K562 (cell line): ENCODE measurements at regions not wholly inside any gene's neighbourhood (a gene's known extent, or its start where the extent isn't known, plus 50 kb on each side); places are given as distances from the start of the nearest gene placed in this dataset.
A peak's percentile ranks its signal among the peaks of the same experiment; 100 is the strongest.

Experiments
- ARNT ChIP-seq, 2 experiments: fragments of 450-650 bp; IDR thresholded peaks; 2 replicates each; pipeline ENCODE4 v1.6.1; 2016; ENCODE audit warnings: mild to moderate bottlenecking in 1 of 2
- CBX3 ChIP-seq, 2 experiments: IDR thresholded peaks; 1 replicate in 1 of 2; 2 replicates in 1 of 2; pipeline ENCODE4 v1.6.1; 2012; ENCODE audit warnings: inconsistent platforms in 2 of 2, low read length in 2 of 2, borderline replicate concordance in 1 of 2, control low read depth in 1 of 2
- CGGBP1 ChIP-seq: fragments of 250-450 bp; sonication (Bioruptor Pico); IDR thresholded peaks from 2 replicates; pipeline ENCODE4 v1.9.0; 2021; ENCODE audit warnings: mild to moderate bottlenecking
- FOXM1 ChIP-seq, 2 experiments: fragments of 450-650 bp in 1 of 2; sonication (generic) in 1 of 2; formaldehyde crosslinking in 1 of 2; IDR thresholded peaks; 2 replicates each; pipeline versions ENCODE4 v1.6.1 to v1.9.0; 2017 to 2022; ENCODE audit warnings: low read depth in 2 of 2, mild to moderate bottlenecking in 2 of 2, missing genetic modification reagents in 1 of 2, moderate library complexity in 1 of 2
- GTF2E2 ChIP-seq: fragments of 200-800 bp; sonication (Bioruptor generic); IDR thresholded peaks from 2 replicates; pipeline ENCODE4 v1.6.1; 2016; ENCODE audit warnings: missing genetic modification characterization, missing compliant biosample characterization
- HBP1 ChIP-seq: fragments of 450-650 bp; formaldehyde crosslinking; IDR thresholded peaks from 2 replicates; pipeline ENCODE4 v1.4.0; 2022; ENCODE audit warnings: missing genetic modification characterization
- HDAC6 ChIP-seq: IDR thresholded peaks from 2 replicates; pipeline ENCODE4 v1.6.1; 2012; ENCODE audit warnings: low read depth, mild to moderate bottlenecking, control low read depth, inconsistent platforms, low read length, moderate library complexity
- HNRNPLL ChIP-seq: fragments of 200-400 bp; formaldehyde crosslinking; IDR thresholded peaks from 2 replicates; pipeline ENCODE4 v1.6.1; 2017; ENCODE audit warnings: low read length, low read depth, mild to moderate bottlenecking; ENCODE audit not compliant: poor library complexity, severe bottlenecking
- KDM5B ChIP-seq: fragments of 200-600 bp; sonication (generic); IDR thresholded peaks from 2 replicates; pipeline ENCODE4 v1.6.1; 2012; ENCODE audit warnings: low read depth, mild to moderate bottlenecking, moderate library complexity, low read length, control low read depth, inconsistent platforms; ENCODE audit not compliant: insufficient replicate concordance
- SMAD4 ChIP-seq: fragments of 250-450 bp; sonication (Bioruptor Pico); conservative IDR thresholded peaks from 2 replicates; pipeline ENCODE4 v1.8.0; 2021; ENCODE audit warnings: inconsistent platforms, mild to moderate bottlenecking, moderate library complexity
- TCFL5 ChIP-seq: fragments of 250-450 bp; sonication (Bioruptor Pico); conservative IDR thresholded peaks from 2 replicates; pipeline ENCODE4 v1.6.1; 2021; ENCODE audit warnings: mild to moderate bottlenecking, moderate library complexity, matching md5 sums
- ZFX ChIP-seq: sonication (generic); formaldehyde crosslinking; IDR thresholded peaks from 2 replicates; pipeline ENCODE4 v1.8.0; 2022; ENCODE audit warnings: mild to moderate bottlenecking, missing genetic modification reagents, moderate library complexity
- ZNF3 ChIP-seq: fragments of 250-450 bp; sonication (Bioruptor Pico); IDR thresholded peaks from 2 replicates; pipeline ENCODE4 v1.5.0; 2021; ENCODE audit warnings: mild to moderate bottlenecking, moderate library complexity
- ZNF324 ChIP-seq: fragments of 250-450 bp; sonication (Bioruptor Pico); IDR thresholded peaks from 2 replicates; pipeline ENCODE4 v1.4.0; 2020; ENCODE audit warnings: mild to moderate bottlenecking
- ZNF395 ChIP-seq: fragments of 200-800 bp; sonication (Bioruptor generic); IDR thresholded peaks from 2 replicates; pipeline ENCODE4 v1.6.1; 2017; ENCODE audit warnings: missing genetic modification characterization, missing compliant biosample characterization
- ZNF589 ChIP-seq: fragments of 200-800 bp; sonication (Bioruptor generic); IDR thresholded peaks from 2 replicates; pipeline ENCODE4 v1.6.1; 2016; ENCODE audit warnings: low read depth, missing genetic modification characterization, missing compliant biosample characterization
- TF ChIP-seq, protein P1 (sequence below): sonication (generic); formaldehyde crosslinking; IDR thresholded peaks from 2 replicates; pipeline ENCODE4 v1.8.0; 2023; ENCODE audit warnings: mild to moderate bottlenecking, missing genetic modification reagents
- TF ChIP-seq, protein P2 (sequence below): fragments of 250-450 bp; sonication (Bioruptor Pico); IDR thresholded peaks from 2 replicates; pipeline ENCODE4 v1.6.1; 2021; ENCODE audit warnings: mild to moderate bottlenecking

- no peak for TF ChIP-seq HBP1 (CRISPR knock-in tag)
- TF ChIP-seq SMAD4 (CRISPR knock-in tag) = peak; percentile 59; the same call in 1 of the 2 replicates
- no peak for TF ChIP-seq HDAC6
- peak in 1 of 2 experiments; percentile 40; a peak in 1 of 4 replicates for TF ChIP-seq ARNT (IDR thresholded peaks at IDR 0.05)
- no peak for TF ChIP-seq CGGBP1
- TF ChIP-seq, protein P1, sequence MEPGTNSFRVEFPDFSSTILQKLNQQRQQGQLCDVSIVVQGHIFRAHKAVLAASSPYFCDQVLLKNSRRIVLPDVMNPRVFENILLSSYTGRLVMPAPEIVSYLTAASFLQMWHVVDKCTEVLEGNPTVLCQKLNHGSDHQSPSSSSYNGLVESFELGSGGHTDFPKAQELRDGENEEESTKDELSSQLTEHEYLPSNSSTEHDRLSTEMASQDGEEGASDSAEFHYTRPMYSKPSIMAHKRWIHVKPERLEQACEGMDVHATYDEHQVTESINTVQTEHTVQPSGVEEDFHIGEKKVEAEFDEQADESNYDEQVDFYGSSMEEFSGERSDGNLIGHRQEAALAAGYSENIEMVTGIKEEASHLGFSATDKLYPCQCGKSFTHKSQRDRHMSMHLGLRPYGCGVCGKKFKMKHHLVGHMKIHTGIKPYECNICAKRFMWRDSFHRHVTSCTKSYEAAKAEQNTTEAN = no peak
- no peak for TF ChIP-seq HNRNPLL
- TF ChIP-seq ZFX = no peak; the same call in none of the 2 replicates
- peak; percentile 70; the same call in 1 of the 2 replicates for TF ChIP-seq ZNF589 (CRISPR knock-in tag)
- no peak for TF ChIP-seq ZNF3 (CRISPR knock-in tag)
- TF ChIP-seq TCFL5 (CRISPR knock-in tag) = no peak
- TF ChIP-seq KDM5B = peak; percentile 56
- TF ChIP-seq FOXM1 (IDR thresholded peaks at IDR 0.05; ENCODE audit: low read depth) = peak; percentile 36; the same call in 1 of the 2 replicates
- TF ChIP-seq FOXM1 (CRISPR knock-in tag; IDR thresholded peaks at IDR 0.05; ENCODE audit: low read depth) = no peak
- peak in 1 of 2 experiments; percentile 67; a peak in 1 of 3 replicates for TF ChIP-seq CBX3 (IDR thresholded peaks at IDR 0.05; ENCODE audit: borderline replicate concordance in 1 of 2, low read length in 2 of 2)
- peak; percentile 21; the same call in 1 of the 2 replicates for TF ChIP-seq ZNF395
- TF ChIP-seq, protein P2, sequence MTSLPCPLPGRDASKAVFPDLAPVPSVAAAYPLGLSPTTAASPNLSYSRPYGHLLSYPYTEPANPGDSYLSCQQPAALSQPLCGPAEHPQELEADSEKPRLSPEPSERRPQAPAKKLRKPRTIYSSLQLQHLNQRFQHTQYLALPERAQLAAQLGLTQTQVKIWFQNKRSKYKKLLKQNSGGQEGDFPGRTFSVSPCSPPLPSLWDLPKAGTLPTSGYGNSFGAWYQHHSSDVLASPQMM (CRISPR knock-in tag) = no peak
- no peak for TF ChIP-seq GTF2E2 (tag)
- TF ChIP-seq ZNF324 (CRISPR knock-in tag) = no peak
Measured at GRCh38 chr11:69401715-69402114, 79.7 kb upstream of the LINC01488 start (continued).
